ENCODE measurements at regions not wholly inside any gene's neighbourhood (a gene's known extent, or its start where the extent isn't known, plus 50 kb on each side); places are given as distances from the start of the nearest gene placed in this dataset.

DNA sequence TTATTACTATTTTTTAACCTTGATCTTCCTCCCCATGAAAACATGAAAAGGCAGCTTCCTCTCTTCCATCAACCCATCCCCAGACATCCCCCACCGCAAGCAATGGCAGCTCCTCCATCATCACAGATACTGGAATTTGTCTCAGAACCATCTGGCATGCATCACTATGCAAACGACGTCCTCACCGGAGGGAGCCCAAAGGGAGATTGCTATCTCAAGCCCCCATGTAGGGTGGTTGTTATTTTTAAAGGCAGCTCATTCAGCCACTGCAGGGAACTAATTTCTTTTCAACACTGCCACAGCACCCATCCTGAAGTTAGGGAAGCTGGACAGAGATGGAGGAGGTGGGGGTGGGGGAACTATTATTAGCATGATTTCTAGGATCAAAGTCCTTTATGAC is 222.5 kb downstream of the FOXL1 start:
- no peak for DNase-seq (ENCODE audit: low spot score)

- no peak for DNase-seq (ENCODE audit: low spot score)
Measured at GRCh38 chr16:86802013-86802412, 223.7 kb downstream of the FOXL1 start.

DNA sequence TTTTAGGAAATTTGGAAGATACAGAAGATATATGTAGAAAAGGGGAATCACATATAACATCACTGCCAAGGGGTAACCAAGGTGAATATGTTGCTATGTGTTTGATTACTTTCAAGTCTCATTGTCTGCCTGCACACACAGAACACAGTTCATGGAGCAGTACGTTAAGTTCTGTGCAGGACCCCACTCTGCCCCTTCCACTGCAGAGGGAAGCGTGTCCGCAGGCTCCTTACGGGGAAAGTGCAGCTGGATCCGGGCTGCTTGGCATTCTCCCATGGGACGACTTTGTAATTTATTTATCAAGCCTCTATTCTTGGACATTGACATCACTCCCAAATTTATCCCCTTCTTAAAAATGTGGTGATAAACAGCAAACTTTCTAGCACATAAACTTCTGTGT is 226.8 kb downstream of the FOXL1 start:
- no peak for DNase-seq (ENCODE audit: low spot score)

DNA sequence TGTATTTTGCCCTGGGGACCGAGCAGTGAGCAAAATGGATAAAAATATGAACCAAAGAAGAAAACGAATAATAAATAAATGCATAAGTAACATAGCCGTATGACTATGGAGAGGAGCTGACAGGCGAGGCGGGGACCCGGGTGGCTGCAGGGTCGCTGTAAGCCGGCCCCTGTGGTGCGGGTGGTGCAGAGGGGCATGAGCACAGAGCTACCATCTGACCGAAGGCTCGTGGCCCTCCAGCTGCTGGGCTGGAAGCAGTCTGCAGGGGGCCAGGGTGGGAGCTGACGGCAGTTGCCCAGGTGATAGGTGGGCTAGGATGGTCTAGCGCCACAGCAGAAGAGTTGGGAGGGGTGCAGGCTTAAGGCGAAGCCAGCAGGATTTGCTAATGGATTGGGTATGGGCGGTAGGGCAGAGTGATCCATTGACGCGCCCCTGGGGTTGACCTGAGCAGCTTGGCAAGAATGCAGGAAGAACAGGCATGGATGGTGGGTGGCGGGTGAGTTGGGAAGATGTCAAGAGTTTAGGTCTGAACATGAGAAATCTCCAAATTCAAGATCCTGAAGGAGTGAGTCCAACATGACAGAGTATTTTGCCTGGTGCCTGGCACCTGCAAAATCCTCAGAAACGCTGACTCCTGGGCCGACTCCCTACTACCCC is 228.0 kb downstream of the FOXL1 start:
- no peak for DNase-seq (ENCODE audit: low spot score)

GRCh38 chr16:86806838-86807351 is 228.5 kb downstream of the FOXL1 start:
- no peak for DNase-seq (ENCODE audit: low spot score)

DNA sequence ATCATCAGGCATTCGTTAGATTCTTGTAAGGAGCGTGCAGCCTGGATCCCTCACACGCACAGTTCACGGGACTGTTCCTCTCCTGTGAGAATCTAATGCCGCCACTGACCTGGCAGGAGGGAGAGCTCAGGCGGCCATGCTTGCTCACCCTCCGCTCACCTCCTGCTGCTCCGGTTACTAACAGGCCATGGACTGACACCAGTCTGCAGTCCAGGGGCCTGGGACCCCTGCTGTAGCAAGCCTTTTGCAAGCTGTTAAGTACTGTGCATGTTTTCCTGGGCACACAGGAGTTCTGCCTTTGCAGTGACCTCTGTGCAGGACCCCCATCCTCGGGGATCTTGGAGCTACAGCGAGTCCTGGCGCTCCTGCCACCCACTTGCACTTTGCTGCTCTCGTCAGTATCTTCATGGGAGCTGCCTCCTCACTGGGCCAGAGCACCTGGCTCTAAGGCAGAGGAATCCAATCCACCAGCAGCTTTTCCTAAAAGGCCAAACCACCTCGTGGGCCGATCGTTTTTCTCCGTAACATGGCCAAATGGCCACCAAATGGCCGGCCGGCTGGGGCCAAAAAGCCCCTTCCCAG is 230.6 kb downstream of the FOXL1 start:
- no peak for DNase-seq (ENCODE audit: low spot score)

GRCh38 chr16:86809458-86809955 is 231.2 kb downstream of the FOXL1 start:
- no peak for DNase-seq (ENCODE audit: low spot score)

GRCh38 chr16:86810062-86810461 is 231.7 kb downstream of the FOXL1 start:
- no peak for DNase-seq (ENCODE audit: low spot score)

GRCh38 chr16:86812363-86812970 is 234.1 kb downstream of the FOXL1 start:
- DNase-seq (ENCODE audit: low spot score), result no peak

DNA sequence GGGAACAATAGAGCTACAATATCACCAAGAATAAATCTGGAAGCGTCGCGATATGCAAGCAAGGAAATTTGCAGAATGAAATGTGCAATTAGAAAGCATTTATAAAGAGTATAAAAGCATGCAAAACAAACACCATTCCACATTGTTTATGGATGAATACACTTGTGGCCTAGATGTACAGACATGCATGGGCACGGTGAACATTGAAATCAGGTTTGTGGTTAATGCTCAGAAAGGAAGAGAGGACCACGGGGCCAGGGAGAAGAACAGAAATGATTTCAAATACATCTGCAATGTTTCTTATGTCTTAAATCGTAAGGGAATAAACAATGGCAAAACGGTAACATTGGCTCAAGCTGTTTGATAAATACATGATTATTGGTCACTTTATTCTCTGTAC is 235.9 kb downstream of the FOXL1 start:
- DNase-seq (ENCODE audit: low spot score), result no peak

GRCh38 chr16:86816930-86817625 is 238.7 kb downstream of the FOXL1 start:
- no peak for DNase-seq (ENCODE audit: low spot score)

DNA sequence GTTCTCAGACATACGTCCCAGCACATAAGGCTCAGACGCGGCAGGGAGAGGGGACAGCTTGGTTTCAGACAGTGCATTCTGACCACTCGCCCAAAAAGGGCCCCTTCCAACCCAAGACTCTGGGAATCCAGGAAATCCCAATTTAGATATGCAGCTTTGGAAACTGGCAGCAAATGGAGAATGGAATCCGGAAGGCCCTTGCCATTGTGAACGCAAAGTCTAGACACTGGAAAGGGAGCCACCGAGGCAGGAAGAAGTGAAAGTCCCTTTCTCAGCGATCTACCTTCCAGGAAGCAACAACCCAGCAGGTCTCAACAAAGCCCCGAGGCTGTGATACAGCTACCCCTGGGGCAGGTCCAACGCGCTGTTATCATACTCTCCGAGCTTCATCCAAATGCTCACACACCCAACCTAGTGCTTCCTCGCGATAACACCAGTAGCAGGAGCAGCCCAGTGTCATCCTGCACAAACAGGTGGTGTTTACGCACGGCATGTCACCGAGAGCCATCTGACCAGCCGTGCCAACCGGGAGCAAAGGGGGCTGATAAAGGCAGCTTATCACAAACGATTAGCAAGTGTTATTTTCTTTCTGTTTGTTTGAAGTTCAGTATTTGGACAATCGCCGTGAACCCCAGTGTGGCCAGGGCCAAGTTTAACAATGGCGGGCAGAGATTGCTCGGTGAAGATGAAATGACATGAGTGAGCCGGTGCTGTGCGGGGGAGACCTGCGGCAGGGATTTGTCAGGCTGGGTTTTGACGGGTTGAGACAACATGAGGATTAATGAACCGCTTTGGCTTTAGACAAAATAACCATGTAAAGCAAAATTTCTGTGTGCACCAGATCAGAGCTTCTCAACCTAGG is 240.6 kb downstream of the FOXL1 start:
- DNase-seq (ENCODE audit: low spot score), result no peak

- DNase-seq (ENCODE audit: low spot score), result no peak
Measured at GRCh38 chr16:86819533-86819892, 241.2 kb downstream of the FOXL1 start.

GRCh38 chr16:86821895-86822294 is 243.5 kb downstream of the FOXL1 start:
- no peak for DNase-seq (ENCODE audit: low spot score)

DNA sequence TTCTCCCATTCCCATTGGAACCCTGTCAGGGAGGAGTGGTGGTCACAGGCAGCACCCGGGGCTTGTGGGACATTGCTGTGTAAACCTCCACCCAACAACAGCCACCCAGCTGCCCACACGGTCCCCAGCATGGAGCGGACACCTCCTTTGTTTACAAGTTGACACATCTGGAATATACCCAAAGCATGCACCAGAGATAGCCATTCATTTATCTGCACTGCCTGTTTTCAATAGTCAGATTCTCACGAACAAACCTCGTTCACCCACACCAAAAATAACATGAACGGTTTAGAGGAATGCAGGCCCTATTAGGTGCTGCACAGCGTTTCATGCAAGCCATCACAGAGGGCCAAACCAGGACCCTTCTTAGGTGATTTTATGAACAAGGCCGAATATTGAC is 244.8 kb downstream of the FOXL1 start:
- DNase-seq (ENCODE audit: low spot score), result no peak

GRCh38 chr16:86823888-86824671 is 245.7 kb downstream of the FOXL1 start:
- no peak for DNase-seq (ENCODE audit: low spot score)

GRCh38 chr16:86824751-86825296 is 246.5 kb downstream of the FOXL1 start:
- DNase-seq (ENCODE audit: low spot score), result no peak

DNA sequence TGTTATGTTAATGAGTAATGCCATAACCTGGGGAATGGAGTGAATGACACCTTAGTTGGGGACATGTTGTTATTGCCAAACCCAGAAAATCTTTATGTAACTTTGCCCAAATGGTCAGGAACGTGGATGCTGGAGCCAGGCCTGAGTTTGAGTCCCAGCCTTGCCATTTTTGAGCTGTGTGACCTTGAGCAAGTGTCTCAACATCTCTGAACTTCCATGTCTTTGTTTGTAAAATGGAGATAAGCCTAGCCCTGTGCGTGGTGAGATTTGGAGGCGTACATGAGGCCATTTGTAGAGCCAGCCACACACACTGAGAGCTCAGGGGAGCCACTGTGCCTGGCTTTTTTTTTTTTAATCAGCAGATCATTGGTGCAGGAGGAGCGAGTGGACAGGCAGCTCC is 247.3 kb downstream of the FOXL1 start:
- DNase-seq (ENCODE audit: low spot score), result no peak

DNA sequence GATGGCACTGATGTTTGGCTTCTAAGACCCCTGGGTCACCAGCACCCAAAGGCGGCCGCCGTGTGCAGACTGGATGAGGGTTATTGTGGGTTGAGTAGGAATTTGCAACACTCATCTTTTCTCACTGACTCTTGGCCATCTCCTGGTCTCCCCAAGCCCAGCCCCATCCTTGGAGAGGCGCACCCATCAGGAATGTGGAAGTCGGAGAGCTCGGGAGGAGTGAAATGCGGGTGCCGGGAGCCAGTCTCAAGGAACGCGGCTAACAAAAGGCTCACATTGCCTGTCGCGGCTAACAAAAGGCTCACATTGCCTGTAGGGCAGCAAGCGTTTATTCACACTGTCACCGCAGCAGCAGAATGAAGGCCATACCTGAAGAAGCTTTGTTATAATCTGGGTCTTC is 248.6 kb downstream of the FOXL1 start:
- DNase-seq (ENCODE audit: low spot score), result no peak

DNA sequence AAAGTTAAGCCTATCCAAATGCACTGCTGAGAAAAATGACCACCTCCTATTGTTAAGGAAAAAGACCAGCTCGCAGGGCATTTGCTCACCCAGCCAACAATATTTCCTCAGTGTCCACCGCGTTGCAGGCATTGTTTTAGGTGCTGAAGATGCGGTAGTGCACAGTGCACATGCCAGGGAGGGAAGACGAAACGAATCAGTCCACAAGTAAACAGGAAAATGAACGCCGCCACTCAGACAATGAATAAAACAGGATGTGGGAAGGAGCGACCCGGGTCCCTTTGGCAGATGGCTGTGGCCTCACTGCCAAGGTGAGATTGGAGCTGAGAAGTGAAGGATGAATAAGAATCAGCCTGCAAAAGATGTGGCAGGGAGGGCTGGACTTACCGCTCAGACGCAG is 249.2 kb downstream of the FOXL1 start:
- DNase-seq (ENCODE audit: low spot score), result no peak

DNA sequence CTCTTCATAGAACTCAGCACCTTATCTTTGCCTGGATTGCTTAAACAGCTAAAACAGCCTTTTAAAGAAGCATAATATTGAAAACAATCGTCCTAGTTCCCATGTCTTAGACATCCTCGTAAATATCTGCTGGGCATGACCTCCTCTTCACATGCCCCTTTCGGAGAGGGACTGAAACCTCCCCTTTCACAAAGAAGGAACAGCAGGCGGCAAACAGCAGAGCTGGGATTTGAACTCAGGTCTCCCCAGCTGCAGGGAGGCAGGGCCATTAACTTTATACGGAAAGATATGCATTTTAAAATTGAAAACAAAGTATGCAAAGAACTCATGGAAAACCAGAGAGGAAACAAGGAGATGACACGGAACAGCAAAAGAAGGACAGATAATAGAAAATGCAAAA is 249.9 kb downstream of the FOXL1 start:
- DNase-seq (ENCODE audit: low spot score), result no peak
